ENCODE measurements at regions not wholly inside any gene's neighbourhood (a gene's known extent, or its start where the extent isn't known, plus 50 kb on each side); places are given as distances from the start of the nearest gene placed in this dataset.

GRCh38 chr14:28083389-28083788 is 683.2 kb upstream of the FOXG1 start:
- no peak for TF ChIP-seq EZH2phosphoT487 (IDR thresholded peaks at IDR 0.05; ENCODE audit: insufficient read depth, low read depth)
- no peak for TF ChIP-seq EZH2 (IDR thresholded peaks at IDR 0.05; ENCODE audit: insufficient read depth, poor library complexity, severe bottlenecking)
